K562 (cell line): ENCODE measurements at regions not wholly inside any gene's neighbourhood (a gene's known extent, or its start where the extent isn't known, plus 50 kb on each side); places are given as distances from the start of the nearest gene placed in this dataset.

Experiments used
- ATAC-seq: fragments of 200-7000 bp; cut with Tn5 transposase; 3 replicates; pipeline ENCODE4 v1.9.1; 2020; ENCODE audit warnings: moderate library complexity
- BruUV-seq: library from RNA; stranded (reverse); fragments of 400-500 nt; replicated peaks from 2 replicates; lab custom pipeline; 2021; lab: Mats Ljungman, UMichigan
- CTCF ChIA-PET: fragments of 300-600 bp; formaldehyde crosslinking; extraction: SDS; loops from one replicate; lab custom pipeline; 2021; ENCODE audit warnings: low intra/inter-chr PET ratio; lab: Yijun Ruan, JAX
- POLR2A ChIA-PET: fragments of 300-600, 350-650 bp; sonication (Branson Sonifier 250); formaldehyde crosslinking; extraction: SDS; loops from one replicate; lab custom pipeline; 2021; ENCODE audit warnings: antibody characterized with exemption, inconsistent platforms; lab: Yijun Ruan, JAX
- DNase-seq, 4 experiments: peaks; one replicate each; pipeline versions ENCODE4 v3.0.0 to v3.0.0-alpha.2; 2011 to 2018; ENCODE audit warnings: low spot score in 3 of 4, mixed read lengths in 3 of 4; ENCODE audit errors: extremely low read depth in 1 of 4
- FAIRE-seq: peaks from 2 replicates; lab custom pipeline; 2011; peaks lifted over from hg19 to GRCh38; lab: Jason Lieb, UNC
- H2AFZ ChIP-seq: 2 replicates; pipeline ENCODE4 v1.6.0; 2011; ENCODE audit warnings: low read depth, low read length, control low read depth, inconsistent platforms
- H3K27ac ChIP-seq: fragments of 200-600 bp; 3 replicates; pipeline ENCODE4 v1.8.0; 2011; ENCODE audit warnings: low read depth, mild to moderate bottlenecking, control low read depth, inconsistent platforms, low read length, moderate library complexity, mixed read lengths; ENCODE audit errors: extremely low read depth
- H3K27me3 ChIP-seq, 2 experiments: fragments of 300-600 bp in 1 of 2; 2 replicates in 1 of 2; 3 replicates in 1 of 2; pipeline versions ENCODE4 v1.6.0 to v1.8.0; 2011; ENCODE audit warnings: inconsistent platforms in 2 of 2, low read length in 2 of 2, mild to moderate bottlenecking in 1 of 2, mixed read lengths in 1 of 2, moderate library complexity in 1 of 2; ENCODE audit not compliant: control insufficient read depth in 2 of 2, insufficient read depth in 2 of 2
- H3K36me3 ChIP-seq: fragments of 300-600 bp; 3 replicates; pipeline ENCODE4 v1.8.0; 2011; ENCODE audit warnings: mild to moderate bottlenecking, low read length, inconsistent platforms; ENCODE audit not compliant: control insufficient read depth, insufficient read depth
- H3K4me1 ChIP-seq, 2 experiments: fragments of 200-600 bp in 1 of 2; replicated peaks in 1 of 2; 2 replicates in 1 of 2; 3 replicates in 1 of 2; pipeline versions ENCODE4 v1.5.1 to v1.8.0; 2011; ENCODE audit warnings: inconsistent platforms in 2 of 2, low read length in 2 of 2, mild to moderate bottlenecking in 1 of 2, mixed read lengths in 1 of 2, moderate library complexity in 1 of 2; ENCODE audit not compliant: control insufficient read depth in 2 of 2, insufficient read depth in 2 of 2
- H3K4me2 ChIP-seq: 2 replicates; pipeline ENCODE4 v1.6.1; 2011; ENCODE audit warnings: low read length, control low read depth, inconsistent platforms, mixed read lengths; ENCODE audit not compliant: insufficient read depth
- H3K4me3 ChIP-seq: fragments of 200-600 bp; sonication (generic), shearing (Covaris generic); 2 replicates; pipeline ENCODE4 v1.5.1; 2016; ENCODE audit warnings: control low read depth, inconsistent platforms
- H3K79me2 ChIP-seq: fragments of 200-600 bp; 3 replicates; pipeline ENCODE4 v1.8.0; 2011; ENCODE audit warnings: low read length, inconsistent platforms; ENCODE audit not compliant: control insufficient read depth, insufficient read depth
- H3K9ac ChIP-seq, 2 experiments: 2 replicates each; pipeline versions ENCODE4 v1.6.0 to v1.6.1; 2011; ENCODE audit warnings: low read depth in 2 of 2, low read length in 2 of 2, control low read depth in 1 of 2, inconsistent platforms in 1 of 2, mild to moderate bottlenecking in 1 of 2, mixed read lengths in 1 of 2; ENCODE audit not compliant: insufficient read depth in 1 of 2
- H3K9me1 ChIP-seq: one replicate; pipeline ENCODE4 v1.6.0; 2011; ENCODE audit warnings: inconsistent platforms, mild to moderate bottlenecking, low read length, moderate library complexity; ENCODE audit not compliant: control insufficient read depth, insufficient read depth
- H3K9me3 ChIP-seq: replicated peaks from 2 replicates; pipeline ENCODE4 v1.5.1; 2011; ENCODE audit warnings: low read depth, low read length, inconsistent platforms; ENCODE audit not compliant: control insufficient read depth, insufficient read depth
- H4K20me1 ChIP-seq: replicated peaks from 2 replicates; pipeline ENCODE4 v1.6.1; 2011; ENCODE audit warnings: low read length, inconsistent platforms, mixed read lengths; ENCODE audit not compliant: control insufficient read depth, insufficient read depth
- KAT2B ChIP-seq: IDR thresholded peaks from one replicate; pipeline ENCODE4 v1.6.1; 2012; ENCODE audit warnings: low read depth, mild to moderate bottlenecking, control low read depth, inconsistent platforms, low read length, moderate library complexity
- MAFK ChIP-seq: IDR thresholded peaks from 2 replicates; pipeline ENCODE4 v1.6.1; 2011; ENCODE audit warnings: low read length, improper control_type of control experiment
- NELFE ChIP-seq: IDR thresholded peaks from 2 replicates; pipeline ENCODE4 v1.6.1; 2011; ENCODE audit warnings: mild to moderate bottlenecking; ENCODE audit not compliant: insufficient read depth, insufficient read length
- SAFB ChIP-seq: fragments of 200-400 bp; formaldehyde crosslinking; IDR thresholded peaks from 2 replicates; pipeline ENCODE4 v1.6.1; 2017; ENCODE audit warnings: low read depth, low read length, borderline replicate concordance
- SIX5 ChIP-seq, 2 experiments: IDR thresholded peaks; 2 replicates each; pipeline ENCODE4 v1.6.1; 2011; ENCODE audit warnings: low read length in 2 of 2, borderline replicate concordance in 1 of 2, low read depth in 1 of 2, mild to moderate bottlenecking in 1 of 2, moderate library complexity in 1 of 2; ENCODE audit not compliant: insufficient read depth in 1 of 2
- ZBTB1 ChIP-seq: sonication (generic); formaldehyde crosslinking; IDR thresholded peaks from 2 replicates; pipeline ENCODE4 v1.8.1; 2023; ENCODE audit warnings: missing genetic modification reagents, low read depth, mild to moderate bottlenecking, borderline replicate concordance
- whole genome bisulfite sequencing: fragments of 100-300 bp; shearing (Covaris generic); methylation state at CpG from one replicate; pipeline ENCODE4 v1.1.6; 2016; ENCODE audit warnings: low coverage, mixed read lengths; ENCODE audit not compliant: insufficient coverage; ENCODE audit errors: missing lambda C conversion rate; 5-methylcytosine and 5-hydroxymethylcytosine counted together
- in situ Hi-C: fragments of 300-500 bp; cut with MboI; formaldehyde crosslinking; loops from 4 replicates; pipeline ENCODE4 v1.15.0; 2018; ENCODE audit warnings: inconsistent platforms, mixed read lengths
- intact Hi-C: fragments of 100-400 bp; cut with micrococcal nuclease; formaldehyde crosslinking; loops from 2 replicates; pipeline ENCODE4 v1.14.2; 2022
- TF ChIP-seq, protein P1 (sequence below), 2 experiments: fragments of 450-650 bp in 1 of 2; sonication (generic) in 1 of 2; formaldehyde crosslinking in 1 of 2; IDR thresholded peaks; 2 replicates each; pipeline versions ENCODE4 v1.7.1 to v1.9.0; 2016 to 2022; ENCODE audit warnings: inconsistent platforms in 1 of 2, mild to moderate bottlenecking in 1 of 2, missing genetic modification reagents in 1 of 2

DNA sequence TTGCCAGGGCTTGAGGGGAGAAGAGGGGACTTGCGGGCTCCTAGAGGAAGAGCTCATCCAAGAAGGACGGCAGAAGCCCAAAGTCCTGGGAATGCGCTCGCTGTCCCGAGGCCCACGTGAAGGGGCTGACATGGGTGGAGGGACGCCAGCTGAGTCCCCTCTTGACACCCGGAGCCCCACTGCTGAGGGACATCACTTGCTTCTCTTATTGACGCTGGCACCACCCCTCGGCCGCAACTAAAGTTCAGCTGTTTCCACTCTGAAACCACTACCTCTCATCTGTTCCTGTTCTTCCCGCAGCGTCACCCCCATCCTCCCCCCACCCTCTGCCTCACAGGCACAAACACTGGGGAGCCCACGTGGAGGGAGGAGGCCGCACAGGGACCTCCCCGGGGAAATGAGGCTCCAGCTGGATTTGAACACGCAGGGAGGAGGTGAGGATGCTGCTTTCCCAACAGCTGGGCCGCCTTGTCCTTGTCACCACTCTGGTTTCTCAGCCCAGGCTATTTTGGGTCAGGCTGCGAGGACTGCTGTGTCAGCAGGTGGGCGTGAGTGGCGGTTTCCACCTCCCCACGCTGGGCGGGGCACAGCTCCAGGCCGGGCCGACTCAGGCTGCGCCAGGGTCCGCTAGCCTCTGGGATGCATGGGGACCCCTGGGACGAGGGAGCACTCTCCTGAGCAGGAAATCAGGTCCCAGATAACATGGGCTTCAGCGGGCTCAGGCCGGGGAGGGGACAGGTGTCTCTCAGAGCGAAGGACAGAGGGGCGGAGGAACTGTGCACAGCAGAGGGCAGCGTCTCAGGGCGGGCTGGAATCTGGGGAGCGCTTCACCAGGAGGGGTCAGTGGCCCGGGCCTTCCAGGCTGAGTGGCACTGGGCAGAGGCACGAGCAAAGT lies 156.3 kb downstream of the ZNF248 start:
- Histone ChIP-seq H3K9me1 (no peaks in the 10 kb centered on the region), H4K20me1 (no peaks in the 10 kb centered on the region), H3K4me1 (peaks cover 0 to 6% of the 10 kb centered on the region in 2 experiments; a peak in 2 of 5 replicates), H3K36me3 (no peaks in the 10 kb centered on the region), H3K4me3 (no peak overlapping the region), H3K27ac (no peak overlapping the region), H2AFZ (no peak overlapping the region; the same call in 1 of the 2 replicates), H3K27me3 (no peaks in the 10 kb centered on the region), H3K79me2 (no peaks in the 10 kb centered on the region), H3K9ac (no peak overlapping the region; a peak in 1 of 4 replicates), H3K4me2 (no peak overlapping the region), H3K9me3 (no peaks in the 10 kb centered on the region)
- peak; percentile 67 for ATAC-seq
- no TSS peak for BruUV-seq
- FAIRE-seq: no peak
- CTCF ChIA-PET: no interaction called here
- POLR2A ChIA-PET: no interaction called here
- in situ Hi-C loops: no loop called here
- 1% methylated on average over 33 of the region's 37 CpGs for WGBS
- DNase-seq: peak in 2 of 4 experiments; percentile 12 to 19
- intact Hi-C loops: no loop called here
- TF ChIP-seq MAFK (0 out of 2 replicates have a peak, but pooled peaks have one; percentile 16), ZBTB1 (CRISPR knock-in tag) (no peak), SIX5 (IDR thresholded peaks at IDR 0.05; ENCODE audit: borderline replicate concordance in 1 of 2, insufficient read depth in 1 of 2, low read depth in 1 of 2, low read length in 2 of 2) (no peak), NELFE (no peak), SAFB (no peak), KAT2B (no peak)
- TF ChIP-seq, protein P1, sequence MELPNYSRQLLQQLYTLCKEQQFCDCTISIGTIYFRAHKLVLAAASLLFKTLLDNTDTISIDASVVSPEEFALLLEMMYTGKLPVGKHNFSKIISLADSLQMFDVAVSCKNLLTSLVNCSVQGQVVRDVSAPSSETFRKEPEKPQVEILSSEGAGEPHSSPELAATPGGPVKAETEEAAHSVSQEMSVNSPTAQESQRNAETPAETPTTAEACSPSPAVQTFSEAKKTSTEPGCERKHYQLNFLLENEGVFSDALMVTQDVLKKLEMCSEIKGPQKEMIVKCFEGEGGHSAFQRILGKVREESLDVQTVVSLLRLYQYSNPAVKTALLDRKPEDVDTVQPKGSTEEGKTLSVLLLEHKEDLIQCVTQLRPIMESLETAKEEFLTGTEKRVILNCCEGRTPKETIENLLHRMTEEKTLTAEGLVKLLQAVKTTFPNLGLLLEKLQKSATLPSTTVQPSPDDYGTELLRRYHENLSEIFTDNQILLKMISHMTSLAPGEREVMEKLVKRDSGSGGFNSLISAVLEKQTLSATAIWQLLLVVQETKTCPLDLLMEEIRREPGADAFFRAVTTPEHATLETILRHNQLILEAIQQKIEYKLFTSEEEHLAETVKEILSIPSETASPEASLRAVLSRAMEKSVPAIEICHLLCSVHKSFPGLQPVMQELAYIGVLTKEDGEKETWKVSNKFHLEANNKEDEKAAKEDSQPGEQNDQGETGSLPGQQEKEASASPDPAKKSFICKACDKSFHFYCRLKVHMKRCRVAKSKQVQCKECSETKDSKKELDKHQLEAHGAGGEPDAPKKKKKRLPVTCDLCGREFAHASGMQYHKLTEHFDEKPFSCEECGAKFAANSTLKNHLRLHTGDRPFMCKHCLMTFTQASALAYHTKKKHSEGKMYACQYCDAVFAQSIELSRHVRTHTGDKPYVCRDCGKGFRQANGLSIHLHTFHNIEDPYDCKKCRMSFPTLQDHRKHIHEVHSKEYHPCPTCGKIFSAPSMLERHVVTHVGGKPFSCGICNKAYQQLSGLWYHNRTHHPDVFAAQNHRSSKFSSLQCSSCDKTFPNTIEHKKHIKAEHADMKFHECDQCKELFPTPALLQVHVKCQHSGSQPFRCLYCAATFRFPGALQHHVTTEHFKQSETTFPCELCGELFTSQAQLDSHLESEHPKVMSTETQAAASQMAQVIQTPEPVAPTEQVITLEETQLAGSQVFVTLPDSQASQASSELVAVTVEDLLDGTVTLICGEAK (IDR thresholded peaks at IDR 0.05): no peak
- TF ChIP-seq, protein P1 (CRISPR knock-in tag; IDR thresholded peaks at IDR 0.05): no peak
